AG08396 (cell line): ENCODE measurements at regions not wholly inside any gene's neighbourhood (a gene's known extent, or its start where the extent isn't known, plus 50 kb on each side); places are given as distances from the start of the nearest gene placed in this dataset.

Source experiments
- DNase-seq: peaks from one replicate; pipeline ENCODE4 v3.0.0; 2012; ENCODE audit warnings: low spot score, mixed read lengths

- DNase-seq: no peak
Observed at GRCh38 chr3:83302091-83302490, 1540.6 kb upstream of the GBE1 start.

GRCh38 chr3:83317605-83318004 is 1556.2 kb upstream of the GBE1 start:
- no peak for DNase-seq

DNA sequence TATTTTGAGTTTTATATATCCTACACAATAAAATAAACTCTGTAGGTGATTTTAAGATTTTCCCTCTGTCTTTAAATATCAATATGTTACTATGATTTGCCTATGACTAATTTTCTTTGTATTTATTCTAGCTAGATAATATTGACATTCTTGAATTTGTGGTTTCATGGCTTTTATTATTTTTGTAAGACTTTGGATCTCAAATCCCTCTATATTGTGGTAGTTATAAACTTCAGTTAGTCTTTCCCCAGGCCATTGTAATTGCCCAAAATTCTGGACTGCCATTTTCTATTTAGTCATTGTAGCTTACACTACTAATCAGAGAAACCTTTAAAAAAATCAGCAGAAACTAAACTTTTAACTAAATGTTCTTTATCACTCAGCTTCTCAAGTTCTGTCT is 1559.3 kb upstream of the GBE1 start:
- DNase-seq: no peak

DNA sequence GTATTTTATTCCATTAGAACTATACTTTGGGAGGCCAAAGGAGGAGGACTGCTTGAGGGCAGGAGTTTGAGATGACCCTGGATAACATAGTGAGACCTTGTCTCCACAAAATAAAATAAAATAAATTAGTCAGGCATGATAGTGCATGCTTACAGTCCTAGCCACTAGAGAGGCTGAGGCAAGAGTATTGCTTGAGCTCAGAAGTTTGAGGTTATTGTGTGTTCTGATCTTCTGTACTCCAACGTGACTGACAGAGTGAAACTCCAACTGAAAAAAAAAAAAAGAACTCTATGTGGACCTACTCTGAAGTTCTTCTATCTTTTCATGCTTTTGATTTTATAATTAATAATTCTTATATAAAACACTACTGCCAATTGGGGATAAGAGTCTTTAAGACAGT is 1560.0 kb upstream of the GBE1 start:
- no peak for DNase-seq

- no peak for DNase-seq
Observed at GRCh38 chr3:83321891-83322290, 1560.4 kb upstream of the GBE1 start.

- no peak for DNase-seq
Observed at GRCh38 chr3:83354205-83354604, 1592.8 kb upstream of the GBE1 start.

DNA sequence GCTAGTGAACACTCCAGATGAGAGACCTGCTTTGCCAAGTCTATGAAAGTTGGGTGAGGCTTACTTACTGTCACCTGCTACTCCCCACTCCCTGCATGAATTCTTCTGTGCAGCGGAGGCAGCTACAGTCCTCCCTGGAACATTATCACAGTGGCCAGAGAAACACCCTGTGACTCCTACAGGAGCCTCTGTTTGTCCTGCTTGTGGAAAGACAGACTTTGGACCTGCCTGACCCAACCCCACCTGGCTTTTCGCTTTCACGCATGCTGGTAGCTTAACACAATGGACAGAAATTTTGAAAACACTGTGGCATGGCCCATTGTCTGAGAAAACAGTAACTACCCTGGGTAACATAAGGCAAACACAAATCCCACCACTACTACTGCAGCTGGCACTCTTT is 1565.5 kb upstream of the CADM2 start:
- no peak for DNase-seq

GRCh38 chr3:83403927-83404326 is 1554.9 kb upstream of the CADM2 start:
- no peak for DNase-seq

DNA sequence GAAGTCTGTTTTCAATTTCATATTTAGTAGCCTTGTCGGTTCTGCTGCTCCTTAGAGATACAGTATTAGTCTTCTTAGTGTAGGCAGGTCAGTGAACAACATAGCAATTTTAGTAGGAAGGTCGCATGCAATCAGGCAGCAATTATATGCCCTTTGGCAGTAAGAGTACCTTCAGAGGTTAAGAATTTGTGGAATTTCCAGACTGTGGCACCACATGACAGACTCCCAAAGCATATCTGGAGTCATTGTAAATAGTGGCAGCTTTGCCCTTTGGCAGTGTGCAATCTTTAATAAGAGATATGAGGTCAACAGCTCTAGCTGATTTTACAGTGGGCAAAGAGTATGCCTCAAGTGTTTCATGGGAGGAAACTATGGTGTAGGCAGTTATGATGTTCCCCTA is 1532.5 kb upstream of the CADM2 start:
- DNase-seq: no peak

DNA sequence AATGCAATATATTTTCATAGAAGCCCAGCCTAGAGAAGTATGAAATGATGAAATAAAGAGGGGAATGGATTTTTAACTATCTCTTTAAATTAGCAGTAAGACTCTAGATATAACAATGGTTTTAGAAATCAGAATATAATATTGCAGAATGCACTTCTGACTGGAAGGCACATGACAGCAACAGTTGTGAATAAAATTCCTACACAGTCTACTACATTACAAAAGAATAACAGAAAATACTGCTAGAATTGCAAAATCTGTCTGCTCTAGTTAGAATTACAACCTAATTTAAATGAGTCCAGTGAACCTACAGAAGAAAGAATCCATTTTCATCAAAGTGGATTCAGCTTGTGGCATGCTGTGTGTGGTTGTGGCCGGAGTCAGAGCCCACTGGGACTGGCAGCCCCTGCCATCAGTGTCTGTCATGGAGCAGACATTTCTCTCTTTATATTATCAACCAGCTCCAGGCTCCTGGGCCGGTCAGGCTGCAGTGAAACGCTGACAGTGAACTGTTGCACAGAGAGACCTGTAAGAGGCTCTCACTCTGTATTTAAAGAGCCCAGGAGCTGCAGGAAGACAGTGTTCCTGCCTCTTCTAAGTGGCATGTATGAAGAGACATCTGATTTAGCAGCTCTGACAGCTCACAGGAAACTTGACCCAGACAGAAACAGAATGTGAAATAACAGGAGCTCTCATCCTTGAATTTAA is 1523.8 kb upstream of the CADM2 start:
- DNase-seq: no peak

GRCh38 chr3:83438188-83438587 is 1520.6 kb upstream of the CADM2 start:
- no peak for DNase-seq

DNA sequence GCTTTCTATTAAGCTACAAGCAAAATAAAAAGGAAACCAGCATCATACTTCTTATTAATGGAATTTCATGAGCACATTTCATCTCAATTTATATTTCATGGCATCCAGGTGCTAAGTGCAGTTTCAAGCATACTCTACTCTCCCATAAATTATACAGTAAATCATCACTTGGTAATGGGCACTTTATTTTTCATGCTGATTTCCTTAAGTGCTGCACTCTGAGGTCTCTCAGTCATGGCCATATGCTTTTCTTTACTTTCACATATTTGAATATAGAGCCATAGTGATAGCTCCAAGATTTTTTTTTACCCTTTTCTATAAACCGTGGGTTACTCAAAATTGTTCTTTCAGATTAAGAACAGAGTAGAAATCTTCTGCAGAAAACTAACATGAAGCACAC is 1505.7 kb upstream of the CADM2 start:
- DNase-seq: no peak

- no peak for DNase-seq
Observed at GRCh38 chr3:83454353-83454752, 1504.4 kb upstream of the CADM2 start.

DNA sequence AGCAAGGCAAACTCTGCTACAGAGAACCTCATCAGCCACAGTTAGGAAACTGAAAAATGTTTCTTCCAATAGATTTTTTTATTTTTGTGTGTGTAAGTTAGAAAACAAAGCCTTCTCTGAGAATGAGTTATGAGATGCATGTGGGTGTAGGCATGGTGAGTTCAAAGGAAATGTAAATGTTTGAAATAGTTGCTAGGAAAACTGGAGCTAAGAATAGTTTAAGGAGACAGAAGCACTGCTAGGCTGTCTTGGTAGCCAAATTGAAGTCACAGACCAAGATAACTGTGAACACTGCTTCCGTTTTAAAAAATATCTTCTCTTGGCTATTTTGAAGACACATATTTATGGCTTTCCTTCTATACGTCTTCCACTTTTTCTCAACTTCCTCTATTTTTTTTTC is 1501.2 kb upstream of the CADM2 start:
- no peak for DNase-seq

DNA sequence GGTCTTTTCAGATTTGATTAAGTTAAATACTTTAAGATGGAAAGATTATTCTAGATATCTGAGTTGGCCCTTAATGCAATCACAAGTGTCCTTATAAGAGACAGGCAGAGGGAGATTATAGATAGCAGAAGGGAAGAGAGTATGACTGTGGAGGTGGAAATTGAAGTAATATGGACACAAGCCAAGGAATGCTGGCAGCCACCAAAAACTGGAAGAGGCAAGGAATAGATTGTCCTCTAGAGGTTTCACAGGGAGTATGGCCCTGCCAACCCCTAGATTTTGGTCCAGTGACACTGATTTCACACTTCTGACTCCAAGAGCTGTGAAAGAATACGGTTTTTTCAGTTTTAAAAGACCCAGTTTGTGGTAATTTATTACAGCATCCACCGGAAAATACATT is 1498.7 kb upstream of the CADM2 start:
- DNase-seq: no peak

- no peak for DNase-seq
Observed at GRCh38 chr3:83461411-83461810, 1497.4 kb upstream of the CADM2 start.

DNA sequence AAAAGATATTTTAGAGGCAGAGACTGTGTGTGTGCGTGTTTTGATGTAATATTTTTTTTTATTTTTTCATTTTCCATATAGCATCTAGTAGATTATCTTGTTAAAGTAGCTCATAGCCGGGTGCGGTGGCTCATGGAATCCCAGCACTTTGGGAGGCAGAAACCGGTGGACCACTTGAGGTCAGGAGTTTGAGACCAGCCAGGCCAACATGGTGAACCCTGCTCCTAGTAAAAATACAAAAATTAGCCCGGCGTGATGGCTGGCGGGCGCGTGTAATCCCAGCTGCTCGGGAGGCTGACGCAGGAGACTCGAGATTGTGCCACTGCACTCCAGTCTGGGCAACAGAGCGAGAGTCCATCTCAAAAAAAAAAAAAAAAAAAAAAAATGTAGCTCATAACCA is 1481.2 kb upstream of the CADM2 start:
- DNase-seq: no peak

DNA sequence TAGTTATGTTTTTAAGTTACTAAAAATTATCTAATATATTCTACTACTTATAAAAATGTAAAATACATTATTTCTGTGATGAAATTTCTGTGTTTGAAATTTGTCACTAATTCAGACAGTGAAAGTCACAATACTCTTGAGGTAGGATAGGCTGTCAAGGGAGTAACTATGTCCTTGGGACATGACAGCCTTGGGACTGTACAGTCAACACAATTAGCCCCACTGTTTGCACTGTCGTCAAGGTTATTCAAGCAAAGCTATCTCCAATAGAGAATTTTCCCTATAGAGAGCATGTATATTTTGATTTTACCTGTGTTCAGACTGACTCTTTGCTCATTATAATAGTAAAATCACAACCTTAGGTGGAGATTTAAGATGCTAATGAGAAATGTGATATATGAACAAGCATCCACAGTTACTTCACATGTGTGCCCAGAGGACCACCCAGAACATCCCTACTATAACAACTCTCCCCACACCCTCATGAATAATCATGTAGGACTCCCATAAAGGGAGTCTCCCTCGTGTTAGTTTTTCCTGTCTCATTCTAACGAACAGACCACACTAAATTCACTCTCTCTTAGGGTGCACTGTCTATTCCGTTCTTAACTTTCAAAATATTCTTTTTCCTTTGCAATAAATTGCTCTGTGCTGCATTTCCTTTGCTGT is 1476.3 kb upstream of the CADM2 start:
- DNase-seq: no peak

GRCh38 chr3:83496462-83496861 is 1462.3 kb upstream of the CADM2 start:
- DNase-seq: no peak

- no peak for DNase-seq
Observed at GRCh38 chr3:83498361-83499016, 1460.3 kb upstream of the CADM2 start.

DNA sequence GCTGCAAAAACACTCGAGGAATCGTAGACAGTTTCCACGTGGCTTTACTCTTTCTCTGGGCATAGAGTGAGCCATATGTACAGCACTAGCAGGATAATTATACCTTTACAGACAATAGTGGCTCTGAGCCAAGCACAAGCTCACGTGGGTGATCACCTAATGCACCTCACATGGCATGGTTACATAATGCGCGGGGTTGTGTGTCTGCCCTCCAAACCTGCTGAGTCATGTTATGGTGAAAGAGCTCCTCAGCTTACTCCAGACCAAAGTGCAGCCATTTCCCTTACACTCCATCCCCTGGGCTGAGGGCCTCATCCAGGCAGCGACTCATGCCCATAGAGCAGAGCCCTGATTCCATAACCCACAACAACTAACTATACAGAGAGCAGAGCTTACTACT is 1458.4 kb upstream of the CADM2 start:
- DNase-seq: no peak

DNA sequence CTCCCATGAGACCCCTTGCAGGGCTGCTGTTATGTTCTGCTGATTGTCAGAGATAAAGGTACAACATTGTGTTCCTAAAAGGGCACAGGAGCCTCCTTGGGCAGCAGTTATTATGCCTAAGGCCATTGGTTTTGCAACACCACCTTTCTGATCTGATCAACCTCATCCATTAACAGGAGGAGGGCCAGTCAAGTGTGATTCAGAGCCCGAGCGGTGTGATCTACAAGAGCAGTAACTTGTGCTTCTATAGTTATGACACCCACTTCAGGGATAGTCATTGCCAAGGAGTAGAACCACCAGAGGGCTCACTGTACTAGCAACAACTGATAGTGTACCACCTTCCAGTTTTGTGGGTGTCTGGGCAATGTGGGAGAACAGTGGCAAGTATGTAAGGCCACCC is 1457.9 kb upstream of the CADM2 start:
- DNase-seq: no peak

GRCh38 chr3:83513051-83513450 is 1445.7 kb upstream of the CADM2 start:
- no peak for DNase-seq

- DNase-seq: no peak
Observed at GRCh38 chr3:83513677-83514076, 1445.1 kb upstream of the CADM2 start.
